Panc1 (cell line): ENCODE measurements at regions not wholly inside any gene's neighbourhood (a gene's known extent, or its start where the extent isn't known, plus 50 kb on each side); places are given as distances from the start of the nearest gene placed in this dataset.

Source experiments
- ATAC-seq: fragments of 200-7000 bp; cut with Tn5 transposase; 2 replicates; pipeline ENCODE4 v1.9.1; 2020; ENCODE audit warnings: mild to moderate bottlenecking, moderate library complexity
- BruUV-seq: library from RNA; stranded (reverse); fragments of 400-500 nt; replicated peaks from 2 replicates; lab custom pipeline; 2021; lab: Mats Ljungman, UMichigan
- CTCF ChIA-PET: fragments of 300-600 bp; sonication (Branson Sonifier 250); formaldehyde crosslinking; loops from one replicate; lab custom pipeline; 2022; ENCODE audit warnings: antibody characterized with exemption; lab: Charles Lee
- POLR2A ChIA-PET: fragments of 300-600 bp; sonication (Branson Sonifier 250); formaldehyde crosslinking; loops from one replicate; lab custom pipeline; 2022; ENCODE audit warnings: antibody characterized with exemption; lab: Charles Lee
- DNase-seq: peaks from one replicate; pipeline ENCODE4 v3.0.0-alpha.2; 2010; ENCODE audit warnings: low read depth, low spot score
- H3K27ac ChIP-seq: 2 replicates; pipeline ENCODE4 v1.5.1; 2011; ENCODE audit warnings: mild to moderate bottlenecking, low read length, inconsistent platforms
- H3K27me3 ChIP-seq: fragments of 200-500 bp; sonication (Bioruptor generic); 2 replicates; pipeline ENCODE4 v1.6.0; 2014; ENCODE audit warnings: low read length, inconsistent platforms; ENCODE audit not compliant: control insufficient read depth, insufficient read depth
- H3K36me3 ChIP-seq: fragments of 200-500 bp; sonication (Bioruptor generic); 2 replicates; pipeline ENCODE4 v1.5.1; 2014; ENCODE audit warnings: inconsistent platforms, mild to moderate bottlenecking, low read length, moderate library complexity; ENCODE audit not compliant: control insufficient read depth, insufficient read depth
- H3K4me1 ChIP-seq: 2 replicates; pipeline ENCODE4 v1.5.1; 2011; ENCODE audit warnings: inconsistent platforms, mild to moderate bottlenecking, low read length, moderate library complexity; ENCODE audit not compliant: control insufficient read depth, insufficient read depth
- H3K4me3 ChIP-seq, 2 experiments: 2 replicates each; pipeline ENCODE4 v1.5.1; 2011 to 2012; ENCODE audit warnings: low read depth in 2 of 2, low read length in 2 of 2, mild to moderate bottlenecking in 2 of 2, inconsistent platforms in 1 of 2, moderate library complexity in 1 of 2
- H3K9me3 ChIP-seq: fragments of 200-500 bp; sonication (Bioruptor generic); 2 replicates; pipeline ENCODE4 v1.5.1; 2014; ENCODE audit warnings: low read depth, mild to moderate bottlenecking, inconsistent platforms, low read length, moderate library complexity; ENCODE audit not compliant: control insufficient read depth, insufficient read depth
- POLR2AphosphoS5 ChIP-seq: IDR thresholded peaks from 2 replicates; pipeline ENCODE4 v1.6.1; 2012; ENCODE audit warnings: mild to moderate bottlenecking, low read depth, low read length, moderate library complexity
- SIN3A ChIP-seq: IDR thresholded peaks from 2 replicates; pipeline ENCODE4 v1.6.1; 2012; ENCODE audit warnings: low read depth, mild to moderate bottlenecking, low read length, moderate library complexity, borderline replicate concordance; ENCODE audit not compliant: insufficient read depth
- TCF7L2 ChIP-seq: IDR thresholded peaks from 2 replicates; pipeline ENCODE4 v1.6.1; 2011; ENCODE audit warnings: mild to moderate bottlenecking, low read depth, low read length, inconsistent platforms
- in situ Hi-C: cut with HindIII; loops from 2 replicates; pipeline ENCODE4 v1.10.0; 2016; ENCODE audit warnings: low sequenced_read_pairs, low pct_unique_long_range_greater_than_20kb
- intact Hi-C: fragments of 100-400 bp; cut with micrococcal nuclease; formaldehyde crosslinking; loops from one replicate; pipeline ENCODE4 v1.10.0; 2022; ENCODE audit not compliant: unreplicated experiment
- TF ChIP-seq, protein P1 (sequence below), 2 experiments: IDR thresholded peaks; 2 replicates each; pipeline ENCODE4 v1.6.1; 2011 to 2012; ENCODE audit warnings: low read depth in 2 of 2, control low read depth in 1 of 2, low read length in 1 of 2, mild to moderate bottlenecking in 1 of 2, moderate library complexity in 1 of 2; ENCODE audit not compliant: insufficient read depth in 1 of 2
- TF ChIP-seq, protein P2 (sequence below): fragments of 450-650 bp; IDR thresholded peaks from 2 replicates; pipeline ENCODE4 v1.5.1; 2017; ENCODE audit warnings: mild to moderate bottlenecking

DNA sequence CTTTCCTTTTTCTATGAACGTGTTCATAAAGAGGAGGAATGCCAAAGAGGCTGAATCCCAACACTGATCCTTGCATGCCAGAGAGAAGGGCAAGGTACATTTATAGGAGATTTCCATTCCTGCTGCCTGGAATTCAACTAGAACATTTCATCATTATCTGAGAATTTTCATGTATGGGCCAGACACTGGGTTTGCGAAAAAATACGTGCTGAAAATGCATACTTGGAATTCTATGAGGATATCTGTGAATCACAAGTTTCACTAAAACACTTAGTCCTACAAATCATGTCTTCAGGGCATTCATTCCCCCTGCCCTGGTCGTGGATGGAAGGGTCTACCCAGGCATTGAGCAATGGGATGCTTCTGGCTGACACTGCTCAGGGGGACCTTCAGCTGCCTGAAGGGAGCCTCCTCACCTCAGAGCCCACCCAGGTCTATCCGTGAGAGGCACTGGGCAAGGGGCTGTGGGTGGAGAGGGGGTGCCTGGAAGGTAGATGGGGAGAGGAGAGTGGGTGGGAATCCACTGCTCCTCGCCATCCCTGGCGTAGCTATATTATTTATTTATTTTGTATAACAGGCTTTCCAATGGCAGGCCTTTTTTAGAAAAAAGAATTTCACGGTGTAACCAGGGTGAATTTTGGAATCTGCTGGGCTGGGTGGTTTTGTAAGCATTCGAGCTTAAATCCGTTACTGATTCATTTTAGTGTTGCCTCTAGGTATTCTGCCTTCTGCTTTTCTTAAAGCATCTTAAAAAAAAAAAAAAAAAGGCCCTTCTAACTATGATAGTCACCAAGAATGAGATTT lies 560.6 kb upstream of the ID2 start:
- no peaks in the 10 kb centered on the region for H3K36me3 ChIP-seq
- ChIA-PET CTCF (interaction anchor here (0.7 kb wide), 1 partner anchor 866 kb away, joined by 4 read pairs; no protein-coding TSS in a partner anchor), POLR2A (interaction anchor here (0.7 kb wide), 1 partner anchor 1210 kb away, joined by 12 read pairs; no protein-coding TSS in a partner anchor)
- no peak for ATAC-seq
- no peak for DNase-seq
- BruUV-seq: no TSS peak
- intact Hi-C loops: no loop called here
- TF ChIP-seq, protein P1, sequence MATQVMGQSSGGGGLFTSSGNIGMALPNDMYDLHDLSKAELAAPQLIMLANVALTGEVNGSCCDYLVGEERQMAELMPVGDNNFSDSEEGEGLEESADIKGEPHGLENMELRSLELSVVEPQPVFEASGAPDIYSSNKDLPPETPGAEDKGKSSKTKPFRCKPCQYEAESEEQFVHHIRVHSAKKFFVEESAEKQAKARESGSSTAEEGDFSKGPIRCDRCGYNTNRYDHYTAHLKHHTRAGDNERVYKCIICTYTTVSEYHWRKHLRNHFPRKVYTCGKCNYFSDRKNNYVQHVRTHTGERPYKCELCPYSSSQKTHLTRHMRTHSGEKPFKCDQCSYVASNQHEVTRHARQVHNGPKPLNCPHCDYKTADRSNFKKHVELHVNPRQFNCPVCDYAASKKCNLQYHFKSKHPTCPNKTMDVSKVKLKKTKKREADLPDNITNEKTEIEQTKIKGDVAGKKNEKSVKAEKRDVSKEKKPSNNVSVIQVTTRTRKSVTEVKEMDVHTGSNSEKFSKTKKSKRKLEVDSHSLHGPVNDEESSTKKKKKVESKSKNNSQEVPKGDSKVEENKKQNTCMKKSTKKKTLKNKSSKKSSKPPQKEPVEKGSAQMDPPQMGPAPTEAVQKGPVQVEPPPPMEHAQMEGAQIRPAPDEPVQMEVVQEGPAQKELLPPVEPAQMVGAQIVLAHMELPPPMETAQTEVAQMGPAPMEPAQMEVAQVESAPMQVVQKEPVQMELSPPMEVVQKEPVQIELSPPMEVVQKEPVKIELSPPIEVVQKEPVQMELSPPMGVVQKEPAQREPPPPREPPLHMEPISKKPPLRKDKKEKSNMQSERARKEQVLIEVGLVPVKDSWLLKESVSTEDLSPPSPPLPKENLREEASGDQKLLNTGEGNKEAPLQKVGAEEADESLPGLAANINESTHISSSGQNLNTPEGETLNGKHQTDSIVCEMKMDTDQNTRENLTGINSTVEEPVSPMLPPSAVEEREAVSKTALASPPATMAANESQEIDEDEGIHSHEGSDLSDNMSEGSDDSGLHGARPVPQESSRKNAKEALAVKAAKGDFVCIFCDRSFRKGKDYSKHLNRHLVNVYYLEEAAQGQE (IDR thresholded peaks at IDR 0.05; ENCODE audit: insufficient read depth in 1 of 2, low read depth in 2 of 2, low read length in 1 of 2): no peak
- no peak for TF ChIP-seq SIN3A
- no peak for TF ChIP-seq POLR2AphosphoS5
- no peak for TF ChIP-seq TCF7L2
- TF ChIP-seq, protein P2, sequence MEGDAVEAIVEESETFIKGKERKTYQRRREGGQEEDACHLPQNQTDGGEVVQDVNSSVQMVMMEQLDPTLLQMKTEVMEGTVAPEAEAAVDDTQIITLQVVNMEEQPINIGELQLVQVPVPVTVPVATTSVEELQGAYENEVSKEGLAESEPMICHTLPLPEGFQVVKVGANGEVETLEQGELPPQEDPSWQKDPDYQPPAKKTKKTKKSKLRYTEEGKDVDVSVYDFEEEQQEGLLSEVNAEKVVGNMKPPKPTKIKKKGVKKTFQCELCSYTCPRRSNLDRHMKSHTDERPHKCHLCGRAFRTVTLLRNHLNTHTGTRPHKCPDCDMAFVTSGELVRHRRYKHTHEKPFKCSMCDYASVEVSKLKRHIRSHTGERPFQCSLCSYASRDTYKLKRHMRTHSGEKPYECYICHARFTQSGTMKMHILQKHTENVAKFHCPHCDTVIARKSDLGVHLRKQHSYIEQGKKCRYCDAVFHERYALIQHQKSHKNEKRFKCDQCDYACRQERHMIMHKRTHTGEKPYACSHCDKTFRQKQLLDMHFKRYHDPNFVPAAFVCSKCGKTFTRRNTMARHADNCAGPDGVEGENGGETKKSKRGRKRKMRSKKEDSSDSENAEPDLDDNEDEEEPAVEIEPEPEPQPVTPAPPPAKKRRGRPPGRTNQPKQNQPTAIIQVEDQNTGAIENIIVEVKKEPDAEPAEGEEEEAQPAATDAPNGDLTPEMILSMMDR: no peak
- no peaks in the 10 kb centered on the region for H3K4me1 ChIP-seq
- H3K27me3 ChIP-seq: no peaks in the 10 kb centered on the region
- no peak overlapping the region for H3K4me3 ChIP-seq
- no peaks in the 10 kb centered on the region for H3K9me3 ChIP-seq
- no peak overlapping the region for H3K27ac ChIP-seq
- in situ Hi-C loops: no loop called here

DNA sequence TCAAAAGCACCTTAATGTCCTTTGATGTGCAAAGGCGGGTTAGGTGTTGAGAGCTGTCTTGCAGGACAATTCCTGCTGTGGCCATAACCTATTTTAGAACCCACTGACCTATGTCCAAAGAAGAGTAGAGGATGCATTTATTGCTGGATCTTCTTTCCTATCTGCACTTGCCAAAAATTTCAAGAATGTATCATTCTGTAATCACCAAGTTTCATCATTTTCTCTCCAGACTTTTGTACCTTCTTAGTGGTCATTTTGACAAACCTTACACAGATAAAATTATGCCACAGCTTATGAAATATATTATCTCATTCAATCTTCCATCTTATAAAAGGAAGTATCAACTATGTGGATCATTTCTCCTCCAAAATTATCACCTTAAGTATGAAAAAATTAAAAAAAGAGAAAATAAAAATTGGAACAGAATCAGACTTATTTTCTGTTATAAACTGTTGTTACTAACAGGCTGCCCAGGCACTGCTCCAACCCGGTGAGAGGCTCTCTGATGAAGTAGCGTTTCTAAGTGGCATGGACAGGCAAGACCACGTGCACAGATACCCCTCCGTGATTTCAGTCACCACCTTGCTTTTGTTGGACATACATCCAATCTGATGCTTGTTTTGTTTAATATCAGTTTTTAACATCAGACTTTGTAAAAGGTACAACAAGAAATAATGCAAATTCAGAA lies 559.9 kb upstream of the ID2 start:
- Histone ChIP-seq H3K27ac (no peak overlapping the region), H3K9me3 (no peaks in the 10 kb centered on the region), H3K27me3 (no peaks in the 10 kb centered on the region), H3K4me3 (no peak overlapping the region), H3K4me1 (no peaks in the 10 kb centered on the region), H3K36me3 (no peaks in the 10 kb centered on the region)
- DNase-seq: no peak
- no peak for ATAC-seq
- in situ Hi-C loops: no loop called here
- ChIA-PET CTCF (interaction anchor here (0.7 kb wide), 1 partner anchor 866 kb away, joined by 4 read pairs; no protein-coding TSS in a partner anchor), POLR2A (interaction anchor here (0.7 kb wide), 1 partner anchor 1211 kb away, joined by 12 read pairs; no protein-coding TSS in a partner anchor)
- TF ChIP-seq SIN3A (no peak), POLR2AphosphoS5 (no peak), TCF7L2 (no peak)
- TF ChIP-seq, protein P1 (IDR thresholded peaks at IDR 0.05; ENCODE audit: insufficient read depth in 1 of 2, low read depth in 2 of 2, low read length in 1 of 2): no peak
- TF ChIP-seq, protein P2: no peak
- no TSS peak for BruUV-seq
- intact Hi-C loops: no loop called here
